ENCODE measurements at regions not wholly inside any gene's neighbourhood (a gene's known extent, or its start where the extent isn't known, plus 50 kb on each side); places are given as distances from the start of the nearest gene placed in this dataset.

GRCh38 chr12:115413626-115414025 lies 729.7 kb upstream of the TBX3 start:
- TF ChIP-seq CTCF (IDR thresholded peaks at IDR 0.05; ENCODE audit: low read depth, low read length) (no peak), MYC (IDR thresholded peaks at IDR 0.05; ENCODE audit: low read depth, low read length) (no peak), MAX (IDR thresholded peaks at IDR 0.05; ENCODE audit: low read depth, low read length) (no peak), POLR2A (IDR thresholded peaks at IDR 0.05; ENCODE audit: extremely low read depth, insufficient read length) (no peak)
- no peak overlapping the region for H3K4me3 ChIP-seq (ENCODE audit: low read depth, low read length)
- DNase-seq (ENCODE audit: low read depth), result no peak

- H3K4me3 ChIP-seq (ENCODE audit: low read depth, low read length), result no peak overlapping the region
- no peak for DNase-seq (ENCODE audit: low read depth)
- no peak for TF ChIP-seq CTCF (IDR thresholded peaks at IDR 0.05; ENCODE audit: low read depth, low read length)
- no peak for TF ChIP-seq POLR2A (IDR thresholded peaks at IDR 0.05; ENCODE audit: extremely low read depth, insufficient read length)
- no peak for TF ChIP-seq MYC (IDR thresholded peaks at IDR 0.05; ENCODE audit: low read depth, low read length)
- TF ChIP-seq MAX (IDR thresholded peaks at IDR 0.05; ENCODE audit: low read depth, low read length), result no peak
Observed at GRCh38 chr12:115412831-115413230, 728.9 kb upstream of the TBX3 start.

GRCh38 chr12:115411121-115411520 lies 727.1 kb upstream of the TBX3 start:
- no peak overlapping the region for H3K4me3 ChIP-seq (ENCODE audit: low read depth, low read length)
- TF ChIP-seq MYC (IDR thresholded peaks at IDR 0.05; ENCODE audit: low read depth, low read length) (no peak), POLR2A (IDR thresholded peaks at IDR 0.05; ENCODE audit: extremely low read depth, insufficient read length) (no peak), MAX (IDR thresholded peaks at IDR 0.05; ENCODE audit: low read depth, low read length) (no peak), CTCF (IDR thresholded peaks at IDR 0.05; ENCODE audit: low read depth, low read length) (no peak)
- DNase-seq (ENCODE audit: low read depth), result no peak

- TF ChIP-seq POLR2A (IDR thresholded peaks at IDR 0.05; ENCODE audit: extremely low read depth, insufficient read length), result no peak
- TF ChIP-seq CTCF (IDR thresholded peaks at IDR 0.05; ENCODE audit: low read depth, low read length), result no peak
- no peak for TF ChIP-seq MYC (IDR thresholded peaks at IDR 0.05; ENCODE audit: low read depth, low read length)
- TF ChIP-seq MAX (IDR thresholded peaks at IDR 0.05; ENCODE audit: low read depth, low read length), result no peak
- DNase-seq (ENCODE audit: low read depth), result no peak
- no peak overlapping the region for H3K4me3 ChIP-seq (ENCODE audit: low read depth, low read length)
Observed at GRCh38 chr12:115408642-115409041, 724.7 kb upstream of the TBX3 start.

GRCh38 chr12:115407723-115408122 lies 723.7 kb upstream of the TBX3 start:
- TF ChIP-seq CTCF (IDR thresholded peaks at IDR 0.05; ENCODE audit: low read depth, low read length), result no peak
- no peak for TF ChIP-seq POLR2A (IDR thresholded peaks at IDR 0.05; ENCODE audit: extremely low read depth, insufficient read length)
- TF ChIP-seq MYC (IDR thresholded peaks at IDR 0.05; ENCODE audit: low read depth, low read length), result no peak
- TF ChIP-seq MAX (IDR thresholded peaks at IDR 0.05; ENCODE audit: low read depth, low read length), result no peak
- DNase-seq (ENCODE audit: low read depth), result no peak

GRCh38 chr12:115407036-115407435 lies 723.1 kb upstream of the TBX3 start:
- no peak for DNase-seq (ENCODE audit: low read depth)
- TF ChIP-seq CTCF (IDR thresholded peaks at IDR 0.05; ENCODE audit: low read depth, low read length), result no peak
- no peak for TF ChIP-seq MAX (IDR thresholded peaks at IDR 0.05; ENCODE audit: low read depth, low read length)
- no peak for TF ChIP-seq POLR2A (IDR thresholded peaks at IDR 0.05; ENCODE audit: extremely low read depth, insufficient read length)
- no peak for TF ChIP-seq MYC (IDR thresholded peaks at IDR 0.05; ENCODE audit: low read depth, low read length)
- H3K4me3 ChIP-seq (ENCODE audit: low read depth, low read length), result no peak overlapping the region

More at GRCh38 chr12:115407723-115408122, 723.7 kb upstream of the TBX3 start:
- H3K4me3 ChIP-seq (ENCODE audit: low read depth, low read length), result no peak overlapping the region
